Lower leg skin (tissue), 3 donors: ENCODE measurements at regions not wholly inside any gene's neighbourhood (a gene's known extent, or its start where the extent isn't known, plus 50 kb on each side); places are given as distances from the start of the nearest gene placed in this dataset.

Source experiments
- POLR2A ChIP-seq, 2 donors: fragments of 450-650 bp; IDR thresholded peaks; one replicate each; pipeline ENCODE4 v1.6.1; 2016 to 2017; ENCODE audit warnings: antibody characterized with exemption in 2 of 2, mild to moderate bottlenecking in 1 of 2, moderate library complexity in 1 of 2
- TF ChIP-seq, protein P1 (sequence below), 3 donors: fragments of 450-650 bp; IDR thresholded peaks; one replicate each; pipeline ENCODE4 v1.5.1; 2016; ENCODE audit warnings: antibody characterized with exemption in 3 of 3, mild to moderate bottlenecking in 3 of 3, moderate library complexity in 2 of 3

DNA sequence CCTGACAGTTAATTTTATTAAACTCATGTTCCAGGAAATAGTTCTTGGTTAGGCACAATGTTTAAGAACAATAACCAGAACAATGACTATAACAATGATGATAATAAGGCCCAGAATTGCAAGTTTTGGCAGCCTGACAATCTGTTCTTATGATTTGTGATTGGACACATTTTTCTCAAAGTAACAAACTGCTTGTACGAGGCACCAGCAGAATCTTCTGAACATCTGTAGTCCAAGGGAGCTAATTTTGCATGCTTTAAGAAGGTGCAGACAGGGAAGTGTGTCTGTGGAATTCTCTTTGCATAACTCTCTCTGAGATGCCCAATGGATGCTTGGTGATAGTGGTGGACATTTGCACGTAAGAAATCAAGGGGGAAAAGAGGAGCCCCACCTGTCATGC, 709.3 kb downstream of the SLC4A3 start:
- TF ChIP-seq, protein P1, sequence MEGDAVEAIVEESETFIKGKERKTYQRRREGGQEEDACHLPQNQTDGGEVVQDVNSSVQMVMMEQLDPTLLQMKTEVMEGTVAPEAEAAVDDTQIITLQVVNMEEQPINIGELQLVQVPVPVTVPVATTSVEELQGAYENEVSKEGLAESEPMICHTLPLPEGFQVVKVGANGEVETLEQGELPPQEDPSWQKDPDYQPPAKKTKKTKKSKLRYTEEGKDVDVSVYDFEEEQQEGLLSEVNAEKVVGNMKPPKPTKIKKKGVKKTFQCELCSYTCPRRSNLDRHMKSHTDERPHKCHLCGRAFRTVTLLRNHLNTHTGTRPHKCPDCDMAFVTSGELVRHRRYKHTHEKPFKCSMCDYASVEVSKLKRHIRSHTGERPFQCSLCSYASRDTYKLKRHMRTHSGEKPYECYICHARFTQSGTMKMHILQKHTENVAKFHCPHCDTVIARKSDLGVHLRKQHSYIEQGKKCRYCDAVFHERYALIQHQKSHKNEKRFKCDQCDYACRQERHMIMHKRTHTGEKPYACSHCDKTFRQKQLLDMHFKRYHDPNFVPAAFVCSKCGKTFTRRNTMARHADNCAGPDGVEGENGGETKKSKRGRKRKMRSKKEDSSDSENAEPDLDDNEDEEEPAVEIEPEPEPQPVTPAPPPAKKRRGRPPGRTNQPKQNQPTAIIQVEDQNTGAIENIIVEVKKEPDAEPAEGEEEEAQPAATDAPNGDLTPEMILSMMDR (IDR thresholded peaks at IDR 0.05) = no peak
- TF ChIP-seq POLR2A (IDR thresholded peaks at IDR 0.05) = no peak
